Lower leg skin (tissue), 3 donors: ENCODE measurements at regions not wholly inside any gene's neighbourhood (a gene's known extent, or its start where the extent isn't known, plus 50 kb on each side); places are given as distances from the start of the nearest gene placed in this dataset.
"Not testable (repeated sequence)": the region's sequence is repeated elsewhere in the genome, so short reads cannot be mapped to it uniquely, and the experiment has no call there.

Source experiments
- POLR2A ChIP-seq, 2 donors: fragments of 450-650 bp; IDR thresholded peaks; one replicate each; pipeline ENCODE4 v1.6.1; 2016 to 2017; ENCODE audit warnings: antibody characterized with exemption in 2 of 2, mild to moderate bottlenecking in 1 of 2, moderate library complexity in 1 of 2
- TF ChIP-seq, protein P1 (sequence below), 3 donors: fragments of 450-650 bp; IDR thresholded peaks; one replicate each; pipeline ENCODE4 v1.5.1; 2016; ENCODE audit warnings: antibody characterized with exemption in 3 of 3, mild to moderate bottlenecking in 3 of 3, moderate library complexity in 2 of 3

GRCh38 chr17:21558921-21559320 is 133.4 kb upstream of the KCNJ18 start:
- TF ChIP-seq, protein P1, sequence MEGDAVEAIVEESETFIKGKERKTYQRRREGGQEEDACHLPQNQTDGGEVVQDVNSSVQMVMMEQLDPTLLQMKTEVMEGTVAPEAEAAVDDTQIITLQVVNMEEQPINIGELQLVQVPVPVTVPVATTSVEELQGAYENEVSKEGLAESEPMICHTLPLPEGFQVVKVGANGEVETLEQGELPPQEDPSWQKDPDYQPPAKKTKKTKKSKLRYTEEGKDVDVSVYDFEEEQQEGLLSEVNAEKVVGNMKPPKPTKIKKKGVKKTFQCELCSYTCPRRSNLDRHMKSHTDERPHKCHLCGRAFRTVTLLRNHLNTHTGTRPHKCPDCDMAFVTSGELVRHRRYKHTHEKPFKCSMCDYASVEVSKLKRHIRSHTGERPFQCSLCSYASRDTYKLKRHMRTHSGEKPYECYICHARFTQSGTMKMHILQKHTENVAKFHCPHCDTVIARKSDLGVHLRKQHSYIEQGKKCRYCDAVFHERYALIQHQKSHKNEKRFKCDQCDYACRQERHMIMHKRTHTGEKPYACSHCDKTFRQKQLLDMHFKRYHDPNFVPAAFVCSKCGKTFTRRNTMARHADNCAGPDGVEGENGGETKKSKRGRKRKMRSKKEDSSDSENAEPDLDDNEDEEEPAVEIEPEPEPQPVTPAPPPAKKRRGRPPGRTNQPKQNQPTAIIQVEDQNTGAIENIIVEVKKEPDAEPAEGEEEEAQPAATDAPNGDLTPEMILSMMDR (IDR thresholded peaks at IDR 0.05): not testable (repeated sequence)
- TF ChIP-seq POLR2A (IDR thresholded peaks at IDR 0.05): not testable (repeated sequence)
